K562 (cell line): ENCODE measurements at regions not wholly inside any gene's neighbourhood (a gene's known extent, or its start where the extent isn't known, plus 50 kb on each side); places are given as distances from the start of the nearest gene placed in this dataset.

Source experiments
- ATAC-seq: fragments of 200-7000 bp; cut with Tn5 transposase; 3 replicates; pipeline ENCODE4 v1.9.1; 2020; ENCODE audit warnings: moderate library complexity
- BruUV-seq: library from RNA; stranded (reverse); fragments of 400-500 nt; replicated peaks from 2 replicates; lab custom pipeline; 2021; lab: Mats Ljungman, UMichigan
- CTCF ChIA-PET: fragments of 300-600 bp; formaldehyde crosslinking; extraction: SDS; loops from one replicate; lab custom pipeline; 2021; ENCODE audit warnings: low intra/inter-chr PET ratio; lab: Yijun Ruan, JAX
- POLR2A ChIA-PET: fragments of 300-600, 350-650 bp; sonication (Branson Sonifier 250); formaldehyde crosslinking; extraction: SDS; loops from one replicate; lab custom pipeline; 2021; ENCODE audit warnings: antibody characterized with exemption, inconsistent platforms; lab: Yijun Ruan, JAX
- DNase-seq, 4 experiments: peaks; one replicate each; pipeline versions ENCODE4 v3.0.0 to v3.0.0-alpha.2; 2011 to 2018; ENCODE audit warnings: low spot score in 3 of 4, mixed read lengths in 3 of 4; ENCODE audit errors: extremely low read depth in 1 of 4
- FAIRE-seq: peaks from 2 replicates; lab custom pipeline; 2011; peaks lifted over from hg19 to GRCh38; lab: Jason Lieb, UNC
- H2AFZ ChIP-seq: 2 replicates; pipeline ENCODE4 v1.6.0; 2011; ENCODE audit warnings: low read depth, low read length, control low read depth, inconsistent platforms
- H3K27ac ChIP-seq: fragments of 200-600 bp; 3 replicates; pipeline ENCODE4 v1.8.0; 2011; ENCODE audit warnings: low read depth, mild to moderate bottlenecking, control low read depth, inconsistent platforms, low read length, moderate library complexity, mixed read lengths; ENCODE audit errors: extremely low read depth
- H3K27me3 ChIP-seq, 2 experiments: fragments of 300-600 bp in 1 of 2; 2 replicates in 1 of 2; 3 replicates in 1 of 2; pipeline versions ENCODE4 v1.6.0 to v1.8.0; 2011; ENCODE audit warnings: inconsistent platforms in 2 of 2, low read length in 2 of 2, mild to moderate bottlenecking in 1 of 2, mixed read lengths in 1 of 2, moderate library complexity in 1 of 2; ENCODE audit not compliant: control insufficient read depth in 2 of 2, insufficient read depth in 2 of 2
- H3K36me3 ChIP-seq: fragments of 300-600 bp; 3 replicates; pipeline ENCODE4 v1.8.0; 2011; ENCODE audit warnings: mild to moderate bottlenecking, low read length, inconsistent platforms; ENCODE audit not compliant: control insufficient read depth, insufficient read depth
- H3K4me1 ChIP-seq, 2 experiments: fragments of 200-600 bp in 1 of 2; replicated peaks in 1 of 2; 2 replicates in 1 of 2; 3 replicates in 1 of 2; pipeline versions ENCODE4 v1.5.1 to v1.8.0; 2011; ENCODE audit warnings: inconsistent platforms in 2 of 2, low read length in 2 of 2, mild to moderate bottlenecking in 1 of 2, mixed read lengths in 1 of 2, moderate library complexity in 1 of 2; ENCODE audit not compliant: control insufficient read depth in 2 of 2, insufficient read depth in 2 of 2
- H3K4me2 ChIP-seq: 2 replicates; pipeline ENCODE4 v1.6.1; 2011; ENCODE audit warnings: low read length, control low read depth, inconsistent platforms, mixed read lengths; ENCODE audit not compliant: insufficient read depth
- H3K4me3 ChIP-seq: fragments of 200-600 bp; sonication (generic), shearing (Covaris generic); 2 replicates; pipeline ENCODE4 v1.5.1; 2016; ENCODE audit warnings: control low read depth, inconsistent platforms
- H3K79me2 ChIP-seq: fragments of 200-600 bp; 3 replicates; pipeline ENCODE4 v1.8.0; 2011; ENCODE audit warnings: low read length, inconsistent platforms; ENCODE audit not compliant: control insufficient read depth, insufficient read depth
- H3K9ac ChIP-seq, 2 experiments: 2 replicates each; pipeline versions ENCODE4 v1.6.0 to v1.6.1; 2011; ENCODE audit warnings: low read depth in 2 of 2, low read length in 2 of 2, control low read depth in 1 of 2, inconsistent platforms in 1 of 2, mild to moderate bottlenecking in 1 of 2, mixed read lengths in 1 of 2; ENCODE audit not compliant: insufficient read depth in 1 of 2
- H3K9me1 ChIP-seq: one replicate; pipeline ENCODE4 v1.6.0; 2011; ENCODE audit warnings: inconsistent platforms, mild to moderate bottlenecking, low read length, moderate library complexity; ENCODE audit not compliant: control insufficient read depth, insufficient read depth
- H3K9me3 ChIP-seq: replicated peaks from 2 replicates; pipeline ENCODE4 v1.5.1; 2011; ENCODE audit warnings: low read depth, low read length, inconsistent platforms; ENCODE audit not compliant: control insufficient read depth, insufficient read depth
- H4K20me1 ChIP-seq: replicated peaks from 2 replicates; pipeline ENCODE4 v1.6.1; 2011; ENCODE audit warnings: low read length, inconsistent platforms, mixed read lengths; ENCODE audit not compliant: control insufficient read depth, insufficient read depth
- CBFA2T2 ChIP-seq: fragments of 450-650 bp; conservative IDR thresholded peaks from 2 replicates; pipeline ENCODE4 v1.6.1; 2017; ENCODE audit warnings: mild to moderate bottlenecking
- CBX5 ChIP-seq: IDR thresholded peaks from 2 replicates; pipeline ENCODE4 v1.6.1; 2014; ENCODE audit warnings: low read depth, borderline replicate concordance
- HNRNPK ChIP-seq: fragments of 200-400 bp; formaldehyde crosslinking; IDR thresholded peaks from one replicate; pipeline ENCODE4 v1.6.1; 2018; ENCODE audit warnings: mild to moderate bottlenecking, low read depth, low read length; ENCODE audit not compliant: poor library complexity, severe bottlenecking
- ILF3 ChIP-seq: fragments of 450-650 bp; IDR thresholded peaks from 2 replicates; pipeline ENCODE4 v1.6.1; 2018; ENCODE audit warnings: antibody characterized with exemption, mild to moderate bottlenecking, moderate library complexity, borderline replicate concordance
- MAFK ChIP-seq: IDR thresholded peaks from 2 replicates; pipeline ENCODE4 v1.6.1; 2011; ENCODE audit warnings: low read length, improper control_type of control experiment
- NFIX ChIP-seq: fragments of 250-450 bp; sonication (Bioruptor Pico); IDR thresholded peaks from 2 replicates; pipeline ENCODE4 v1.4.0; 2020; ENCODE audit warnings: low read depth, mild to moderate bottlenecking, moderate library complexity
- SMAD3 ChIP-seq: fragments of 450-650 bp; formaldehyde crosslinking; conservative IDR thresholded peaks from 2 replicates; pipeline ENCODE4 v1.4.0; 2020; ENCODE audit warnings: mild to moderate bottlenecking
- SP1 ChIP-seq: sonication (generic); formaldehyde crosslinking; IDR thresholded peaks from 2 replicates; pipeline ENCODE4 v1.8.1; 2022; ENCODE audit warnings: mild to moderate bottlenecking, missing genetic modification reagents
- TRIM24 ChIP-seq, 2 experiments: fragments of 450-650 bp; IDR thresholded peaks; 2 replicates each; pipeline ENCODE4 v1.6.1; 2016
- YY1 ChIP-seq, 3 experiments: IDR thresholded peaks; 2 replicates each; pipeline ENCODE4 v1.6.1; 2011; ENCODE audit warnings: low read length in 2 of 3, mild to moderate bottlenecking in 2 of 3, moderate library complexity in 2 of 3, borderline replicate concordance in 1 of 3, control low read depth in 1 of 3, low read depth in 1 of 3; ENCODE audit not compliant: insufficient read depth in 3 of 3, insufficient replicate concordance in 2 of 3, control insufficient read depth in 1 of 3, insufficient read length in 1 of 3; ENCODE audit errors: extremely low read depth in 1 of 3
- ZKSCAN8 ChIP-seq: fragments of 200-800 bp; sonication (Bioruptor generic); IDR thresholded peaks from 2 replicates; pipeline ENCODE4 v1.6.1; 2016; ENCODE audit warnings: missing genetic modification characterization, missing compliant biosample characterization
- ZNF551 ChIP-seq: fragments of 250-450 bp; sonication (Bioruptor Pico); IDR thresholded peaks from 2 replicates; pipeline ENCODE4 v1.5.0; 2021; ENCODE audit warnings: mild to moderate bottlenecking, moderate library complexity
- ZNF785 ChIP-seq: fragments of 250-450 bp; sonication (Bioruptor Pico); IDR thresholded peaks from 2 replicates; pipeline ENCODE4 v1.4.0; 2020; ENCODE audit warnings: mild to moderate bottlenecking
- WGBS: fragments of 100-300 bp; shearing (Covaris generic); methylation state at CpG from one replicate; pipeline ENCODE4 v1.1.6; 2016; ENCODE audit warnings: low coverage, mixed read lengths; ENCODE audit not compliant: insufficient coverage; ENCODE audit errors: missing lambda C conversion rate; 5-methylcytosine and 5-hydroxymethylcytosine counted together
- in situ Hi-C: fragments of 300-500 bp; cut with MboI; formaldehyde crosslinking; loops from 4 replicates; pipeline ENCODE4 v1.15.0; 2018; ENCODE audit warnings: inconsistent platforms, mixed read lengths
- intact Hi-C: fragments of 100-400 bp; cut with micrococcal nuclease; formaldehyde crosslinking; loops from 2 replicates; pipeline ENCODE4 v1.14.2; 2022
- TF ChIP-seq, protein P1 (sequence below): fragments of 450-650 bp; IDR thresholded peaks from 2 replicates; pipeline ENCODE4 v1.6.1; 2016; ENCODE audit warnings: mild to moderate bottlenecking
- TF ChIP-seq, protein P2 (sequence below): fragments of 250-450 bp; sonication (Bioruptor Pico); IDR thresholded peaks from 2 replicates; pipeline ENCODE4 v1.6.1; 2021; ENCODE audit warnings: mild to moderate bottlenecking
- TF ChIP-seq, protein P3 (sequence below): IDR thresholded peaks from 2 replicates; pipeline ENCODE4 v1.6.1; 2014; ENCODE audit warnings: antibody characterized with exemption
- TF ChIP-seq, protein P4 (sequence below): fragments of 450-650 bp; IDR thresholded peaks from 2 replicates; pipeline ENCODE4 v1.6.1; 2016; ENCODE audit warnings: low read depth, mild to moderate bottlenecking, moderate library complexity

DNA sequence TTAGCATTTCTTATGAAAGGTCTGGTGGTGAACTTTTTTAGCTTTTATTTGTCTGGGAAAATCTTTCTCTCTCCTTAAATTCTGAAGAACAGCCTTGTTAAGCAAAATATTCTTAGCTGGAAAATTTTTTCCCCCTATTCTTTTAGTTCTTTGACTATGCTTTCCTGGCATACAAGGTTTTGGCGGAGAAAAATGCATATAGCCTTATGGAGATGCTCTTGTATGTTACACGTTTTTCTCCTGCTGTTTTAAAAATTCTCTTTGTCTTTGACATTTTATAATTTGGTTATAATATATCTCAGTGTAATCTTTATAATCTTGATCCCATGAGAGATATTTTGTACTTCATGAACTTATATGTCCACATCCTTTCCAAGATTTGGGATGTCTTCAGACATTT lies 1190.4 kb upstream of the ZEB2 start:
- ATAC-seq (no peak), FAIRE-seq (no peak), DNase-seq (no peak)
- in situ Hi-C loops: no loop called here
- ChIA-PET CTCF (no interaction called here), POLR2A (no interaction called here)
- no TSS peak for BruUV-seq
- Histone ChIP-seq H3K9me1 (no peaks in the 10 kb centered on the region), H3K27me3 (no peaks in the 10 kb centered on the region), H3K9me3 (peaks cover 4% of the 10 kb centered on the region; the same call in 1 of the 2 replicates), H3K36me3 (no peaks in the 10 kb centered on the region), H4K20me1 (no peaks in the 10 kb centered on the region), H3K4me2 (no peak overlapping the region), H3K79me2 (no peaks in the 10 kb centered on the region), H3K4me3 (no peak overlapping the region), H3K27ac (no peak overlapping the region), H3K4me1 (no peaks in the 10 kb centered on the region), H3K9ac (no peak overlapping the region), H2AFZ (no peak overlapping the region)
- intact Hi-C loops: no loop called here
- WGBS: 48% methylated on average over 2 of the region's 2 CpGs
- no peak for TF ChIP-seq YY1 (IDR thresholded peaks at IDR 0.05; ENCODE audit: borderline replicate concordance in 1 of 3, control insufficient read depth in 1 of 3, extremely low read depth in 1 of 3, insufficient read depth in 3 of 3, insufficient read length in 1 of 3, insufficient replicate concordance in 2 of 3, low read depth in 1 of 3, low read length in 2 of 3)
- no peak for TF ChIP-seq MAFK
- no peak for TF ChIP-seq ZKSCAN8 (CRISPR knock-in tag)
- no peak for TF ChIP-seq ZNF551 (CRISPR knock-in tag)
- no peak for TF ChIP-seq NFIX (CRISPR knock-in tag)
- TF ChIP-seq HNRNPK: no peak
- no peak for TF ChIP-seq ILF3
- TF ChIP-seq, protein P1, sequence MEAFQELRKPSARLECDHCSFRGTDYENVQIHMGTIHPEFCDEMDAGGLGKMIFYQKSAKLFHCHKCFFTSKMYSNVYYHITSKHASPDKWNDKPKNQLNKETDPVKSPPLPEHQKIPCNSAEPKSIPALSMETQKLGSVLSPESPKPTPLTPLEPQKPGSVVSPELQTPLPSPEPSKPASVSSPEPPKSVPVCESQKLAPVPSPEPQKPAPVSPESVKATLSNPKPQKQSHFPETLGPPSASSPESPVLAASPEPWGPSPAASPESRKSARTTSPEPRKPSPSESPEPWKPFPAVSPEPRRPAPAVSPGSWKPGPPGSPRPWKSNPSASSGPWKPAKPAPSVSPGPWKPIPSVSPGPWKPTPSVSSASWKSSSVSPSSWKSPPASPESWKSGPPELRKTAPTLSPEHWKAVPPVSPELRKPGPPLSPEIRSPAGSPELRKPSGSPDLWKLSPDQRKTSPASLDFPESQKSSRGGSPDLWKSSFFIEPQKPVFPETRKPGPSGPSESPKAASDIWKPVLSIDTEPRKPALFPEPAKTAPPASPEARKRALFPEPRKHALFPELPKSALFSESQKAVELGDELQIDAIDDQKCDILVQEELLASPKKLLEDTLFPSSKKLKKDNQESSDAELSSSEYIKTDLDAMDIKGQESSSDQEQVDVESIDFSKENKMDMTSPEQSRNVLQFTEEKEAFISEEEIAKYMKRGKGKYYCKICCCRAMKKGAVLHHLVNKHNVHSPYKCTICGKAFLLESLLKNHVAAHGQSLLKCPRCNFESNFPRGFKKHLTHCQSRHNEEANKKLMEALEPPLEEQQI: peak; percentile 46; the same call in 1 of the 2 replicates
- TF ChIP-seq SP1 (CRISPR knock-in tag): no peak
- 0 out of 4 replicates have a peak, but pooled peaks of 1 of the 2 experiments have one; percentile 17 for TF ChIP-seq TRIM24 (IDR thresholded peaks at IDR 0.05)
- no peak for TF ChIP-seq CBFA2T2
- TF ChIP-seq, protein P2, sequence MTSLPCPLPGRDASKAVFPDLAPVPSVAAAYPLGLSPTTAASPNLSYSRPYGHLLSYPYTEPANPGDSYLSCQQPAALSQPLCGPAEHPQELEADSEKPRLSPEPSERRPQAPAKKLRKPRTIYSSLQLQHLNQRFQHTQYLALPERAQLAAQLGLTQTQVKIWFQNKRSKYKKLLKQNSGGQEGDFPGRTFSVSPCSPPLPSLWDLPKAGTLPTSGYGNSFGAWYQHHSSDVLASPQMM: no peak
- no peak for TF ChIP-seq SMAD3 (CRISPR knock-in tag)
- TF ChIP-seq ZNF785 (CRISPR knock-in tag): no peak
- peak; percentile 72; the same call in 1 of the 2 replicates for TF ChIP-seq CBX5
- TF ChIP-seq, protein P3, sequence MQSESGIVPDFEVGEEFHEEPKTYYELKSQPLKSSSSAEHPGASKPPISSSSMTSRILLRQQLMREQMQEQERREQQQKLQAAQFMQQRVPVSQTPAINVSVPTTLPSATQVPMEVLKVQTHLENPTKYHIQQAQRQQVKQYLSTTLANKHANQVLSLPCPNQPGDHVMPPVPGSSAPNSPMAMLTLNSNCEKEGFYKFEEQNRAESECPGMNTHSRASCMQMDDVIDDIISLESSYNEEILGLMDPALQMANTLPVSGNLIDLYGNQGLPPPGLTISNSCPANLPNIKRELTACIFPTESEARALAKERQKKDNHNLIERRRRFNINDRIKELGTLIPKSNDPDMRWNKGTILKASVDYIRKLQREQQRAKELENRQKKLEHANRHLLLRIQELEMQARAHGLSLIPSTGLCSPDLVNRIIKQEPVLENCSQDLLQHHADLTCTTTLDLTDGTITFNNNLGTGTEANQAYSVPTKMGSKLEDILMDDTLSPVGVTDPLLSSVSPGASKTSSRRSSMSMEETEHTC: no peak
- TF ChIP-seq, protein P4, sequence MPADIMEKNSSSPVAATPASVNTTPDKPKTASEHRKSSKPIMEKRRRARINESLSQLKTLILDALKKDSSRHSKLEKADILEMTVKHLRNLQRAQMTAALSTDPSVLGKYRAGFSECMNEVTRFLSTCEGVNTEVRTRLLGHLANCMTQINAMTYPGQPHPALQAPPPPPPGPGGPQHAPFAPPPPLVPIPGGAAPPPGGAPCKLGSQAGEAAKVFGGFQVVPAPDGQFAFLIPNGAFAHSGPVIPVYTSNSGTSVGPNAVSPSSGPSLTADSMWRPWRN: no peak
